ENCODE measurements at regions not wholly inside any gene's neighbourhood (a gene's known extent, or its start where the extent isn't known, plus 50 kb on each side); places are given as distances from the start of the nearest gene placed in this dataset.
"Not testable (repeated sequence)": the region's sequence is repeated elsewhere in the genome, so short reads cannot be mapped to it uniquely, and the experiment has no call there.

- no peak for DNase-seq
- intact Hi-C loops (cut with DNase I): no loop called here
- ATAC-seq (ENCODE audit: poor library complexity): no peak
Observed at GRCh38 chr5:104345222-104346016, 782.8 kb upstream of the NUDT12 start.

- DNase-seq: no peak
- no peak for ATAC-seq (ENCODE audit: poor library complexity)
- intact Hi-C loops (cut with DNase I): no loop called here
Observed at GRCh38 chr5:104344809-104345208, 782.2 kb upstream of the NUDT12 start.

- intact Hi-C loops (cut with DNase I): no loop called here
- DNase-seq (no peak), ATAC-seq (ENCODE audit: poor library complexity) (no peak)
Observed at GRCh38 chr5:104327801-104328200, 765.2 kb upstream of the NUDT12 start.

- ATAC-seq (ENCODE audit: poor library complexity) (no peak), DNase-seq (no peak)
- intact Hi-C loops (cut with DNase I): no loop called here
Observed at GRCh38 chr5:104326966-104327365, 764.4 kb upstream of the NUDT12 start.

GRCh38 chr5:104325356-104325755 is 762.8 kb upstream of the NUDT12 start:
- no peak for ATAC-seq (ENCODE audit: poor library complexity)
- no peak for DNase-seq
- intact Hi-C loops (cut with DNase I): no loop called here

- ATAC-seq (ENCODE audit: poor library complexity); DNase-seq; intact Hi-C loops (cut with DNase I): not testable (repeated sequence)
Observed at GRCh38 chr5:104316676-104317075, 754.1 kb upstream of the NUDT12 start.

- DNase-seq (no peak), ATAC-seq (ENCODE audit: poor library complexity) (no peak)
- intact Hi-C loops (cut with DNase I): no loop called here
Observed at GRCh38 chr5:104312481-104312880, 749.9 kb upstream of the NUDT12 start.

GRCh38 chr5:104305602-104306001 is 743.0 kb upstream of the NUDT12 start:
- ATAC-seq (ENCODE audit: poor library complexity) (no peak), DNase-seq (no peak)
- intact Hi-C loops (cut with DNase I): no loop called here

DNA sequence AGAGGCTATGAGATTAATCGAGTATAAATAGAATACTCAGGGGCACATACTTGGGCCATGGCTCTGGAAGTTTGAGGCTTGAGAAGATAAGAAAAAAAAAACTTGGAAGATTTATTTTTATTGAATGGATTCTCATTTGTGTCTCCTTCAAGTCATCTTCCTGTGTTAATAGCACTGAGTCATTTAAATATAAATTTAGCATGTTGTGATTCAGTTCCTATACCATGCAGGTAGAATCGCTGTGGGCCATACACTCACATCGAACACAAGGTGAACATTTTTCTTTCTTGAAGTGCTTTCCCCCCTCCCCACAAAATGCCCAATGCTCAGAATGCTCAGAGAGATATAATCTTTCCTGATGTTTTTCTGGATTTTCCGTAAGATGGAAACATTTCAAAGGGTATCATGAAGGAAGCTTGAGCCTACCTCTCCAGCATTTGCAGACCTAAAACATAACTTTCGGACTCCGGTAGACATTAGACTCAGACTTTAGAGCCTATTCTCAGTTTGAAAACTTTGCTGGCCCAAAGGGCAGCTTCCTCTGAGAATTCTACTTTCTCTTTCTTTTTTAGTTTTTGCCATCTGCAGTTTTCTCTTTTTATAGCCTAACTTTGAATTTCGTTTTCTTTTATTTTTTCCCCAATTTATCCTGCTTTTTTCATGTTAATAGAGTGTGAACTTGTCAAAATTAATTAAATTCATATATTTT is 737.6 kb upstream of the NUDT12 start:
- ATAC-seq (ENCODE audit: poor library complexity) (no peak), DNase-seq (no peak)
- intact Hi-C loops (cut with DNase I): no loop called here

DNA sequence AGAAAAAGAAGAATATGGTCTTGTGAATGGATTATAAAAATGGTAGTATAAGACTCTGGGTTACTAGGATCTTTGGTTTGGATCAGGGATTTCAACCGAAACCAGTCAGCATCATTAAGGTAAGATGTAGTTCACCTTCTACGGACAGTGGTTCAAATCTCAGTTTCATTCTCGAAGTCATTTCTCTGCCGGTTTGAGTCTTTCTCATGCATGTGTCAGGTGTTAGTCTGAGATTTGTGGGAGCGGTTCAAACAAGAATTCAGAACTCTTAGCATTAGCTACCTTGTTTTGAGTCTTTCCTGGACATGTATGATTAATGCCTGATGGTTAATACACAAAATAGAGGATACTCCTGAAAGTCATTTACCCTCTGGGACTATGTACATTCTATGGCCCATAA is 735.9 kb upstream of the NUDT12 start:
- ATAC-seq (ENCODE audit: poor library complexity) (no peak), DNase-seq (no peak)
- intact Hi-C loops (cut with DNase I): no loop called here

DNA sequence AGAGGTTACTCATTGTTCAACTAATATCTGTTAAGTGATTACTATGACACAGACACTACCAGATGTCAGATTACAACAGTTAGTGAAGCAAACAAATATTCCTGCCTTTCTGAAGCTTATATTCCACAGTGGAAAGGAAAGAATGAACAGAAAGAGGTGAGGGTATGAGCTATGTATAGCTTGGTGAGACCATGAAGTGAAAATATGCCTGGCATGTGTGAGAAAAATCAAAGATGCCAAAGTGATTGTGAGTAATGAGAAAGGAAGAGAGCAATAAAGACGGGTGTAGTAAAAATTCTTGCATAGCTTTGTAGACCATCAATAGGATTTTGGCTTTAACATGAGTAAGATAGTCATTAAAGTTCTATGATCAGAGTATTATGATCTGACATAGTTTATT is 734.5 kb upstream of the NUDT12 start:
- intact Hi-C loops (cut with DNase I): no loop called here
- no peak for DNase-seq
- no peak for ATAC-seq (ENCODE audit: poor library complexity)

DNA sequence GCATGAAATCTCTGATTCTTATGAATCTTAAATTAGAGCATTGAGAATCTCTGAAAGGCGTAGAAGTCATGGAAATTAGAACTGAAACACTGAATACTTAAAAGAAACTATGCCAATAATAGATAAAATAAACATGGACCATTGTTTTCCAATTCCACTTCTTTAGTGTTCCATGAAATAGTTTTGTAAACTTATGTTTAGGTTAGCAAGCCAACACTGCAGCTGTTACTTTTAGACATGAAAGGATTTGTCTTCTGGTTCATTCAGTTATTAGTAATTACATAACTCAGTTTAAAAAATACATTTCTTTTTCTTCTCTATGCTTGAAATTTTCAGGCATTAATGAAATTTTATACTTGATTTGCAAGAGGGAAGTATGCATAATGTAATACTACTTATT is 733.4 kb upstream of the NUDT12 start:
- DNase-seq: no peak
- no peak for ATAC-seq (ENCODE audit: poor library complexity)
- intact Hi-C loops (cut with DNase I): no loop called here

DNA sequence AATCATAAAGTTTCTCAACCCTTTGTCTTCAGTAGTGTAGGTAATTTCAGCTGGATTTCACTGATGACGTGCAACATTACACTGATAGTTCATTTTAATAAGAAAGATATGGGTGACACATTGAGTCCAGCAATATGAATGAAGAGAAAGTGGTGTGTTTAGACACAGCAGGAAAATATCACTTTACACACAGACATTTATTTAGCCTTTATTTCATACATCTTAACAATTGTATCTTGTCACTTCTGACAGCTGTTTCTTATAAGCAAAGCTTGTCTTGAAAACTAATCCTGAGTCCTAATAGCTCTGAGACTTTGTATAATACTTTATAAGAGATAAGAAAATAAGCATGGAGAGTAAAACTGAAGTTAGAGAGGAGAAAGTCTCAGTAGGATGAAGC is 720.5 kb upstream of the NUDT12 start:
- DNase-seq (no peak), ATAC-seq (ENCODE audit: poor library complexity) (no peak)
- intact Hi-C loops (cut with DNase I): no loop called here

DNA sequence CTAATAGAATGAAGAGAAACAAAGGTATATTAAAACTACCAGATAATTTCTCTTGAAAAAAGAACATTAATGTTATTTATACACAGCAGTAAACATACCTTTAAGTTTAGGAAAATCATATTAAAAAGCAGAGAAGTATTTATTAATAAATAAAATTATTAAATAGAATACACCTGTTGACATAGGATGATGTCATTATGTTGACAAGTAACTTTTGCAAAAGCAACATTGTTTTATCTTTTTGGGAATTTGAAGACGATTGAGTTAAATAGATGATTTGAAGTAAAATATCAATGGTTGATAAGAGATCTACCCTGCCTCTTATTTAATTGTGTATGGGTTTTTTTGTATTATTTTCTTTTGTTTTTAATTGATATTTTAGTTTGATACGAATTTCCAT is 711.1 kb upstream of the NUDT12 start:
- no peak for DNase-seq
- intact Hi-C loops (cut with DNase I): no loop called here
- ATAC-seq (ENCODE audit: poor library complexity): no peak

GRCh38 chr5:104267320-104268015 is 704.9 kb upstream of the NUDT12 start:
- ATAC-seq (ENCODE audit: poor library complexity) (no peak), DNase-seq (no peak)
- intact Hi-C loops (cut with DNase I): no loop called here

DNA sequence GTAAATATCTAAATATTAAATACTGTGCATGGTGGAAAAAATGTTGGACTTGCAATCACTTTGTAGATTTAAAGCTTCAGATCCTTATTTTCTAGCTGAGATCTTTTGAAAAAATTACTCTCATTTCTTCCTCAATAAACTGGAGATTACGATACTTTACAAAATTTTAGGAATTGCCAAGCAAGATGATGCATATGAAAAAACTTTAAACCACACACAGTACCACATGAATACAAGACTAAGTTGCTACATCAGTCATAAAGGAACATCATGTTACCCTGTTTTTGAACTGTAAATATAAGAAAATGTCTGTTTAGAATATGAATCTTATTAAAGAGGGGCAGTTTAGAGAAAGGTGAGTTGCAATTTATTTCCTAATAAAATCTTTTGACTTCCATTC is 703.6 kb upstream of the NUDT12 start:
- DNase-seq (no peak), ATAC-seq (ENCODE audit: poor library complexity) (no peak)
- intact Hi-C loops (cut with DNase I): no loop called here

DNA sequence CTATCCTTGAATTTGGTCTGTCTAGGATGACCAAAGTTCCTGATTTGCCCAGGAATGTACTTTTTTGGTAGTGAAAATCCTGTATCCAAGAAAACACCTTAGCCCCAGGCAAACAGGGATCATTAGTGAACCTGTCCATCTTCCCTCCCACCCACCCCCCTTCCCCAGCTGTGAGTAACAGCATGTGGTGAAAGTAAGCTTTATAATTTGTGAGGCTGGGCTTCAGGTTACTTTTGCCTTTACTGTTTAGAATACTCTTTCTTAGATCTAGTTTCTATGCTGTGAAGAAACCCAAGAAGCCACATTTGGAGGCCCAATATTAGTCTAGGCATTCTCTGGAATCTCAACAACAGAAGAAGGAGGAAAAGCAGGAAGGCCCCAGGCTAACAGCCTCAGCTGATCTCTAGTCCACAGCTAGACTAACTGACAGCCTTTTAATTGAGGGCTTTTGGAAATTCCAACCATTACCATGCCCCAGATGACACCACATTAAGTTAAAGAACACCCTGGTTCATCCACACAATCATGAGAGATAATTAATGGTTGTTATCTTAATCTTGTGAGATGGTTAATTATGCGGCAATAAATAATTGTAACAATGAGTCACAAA is 703.0 kb upstream of the NUDT12 start:
- ATAC-seq (ENCODE audit: poor library complexity) (no peak), DNase-seq (no peak)
- intact Hi-C loops (cut with DNase I): no loop called here

GRCh38 chr5:104247260-104247659 is 684.7 kb upstream of the NUDT12 start:
- intact Hi-C loops (cut with DNase I): no loop called here
- DNase-seq: no peak
- no peak for ATAC-seq (ENCODE audit: poor library complexity)

DNA sequence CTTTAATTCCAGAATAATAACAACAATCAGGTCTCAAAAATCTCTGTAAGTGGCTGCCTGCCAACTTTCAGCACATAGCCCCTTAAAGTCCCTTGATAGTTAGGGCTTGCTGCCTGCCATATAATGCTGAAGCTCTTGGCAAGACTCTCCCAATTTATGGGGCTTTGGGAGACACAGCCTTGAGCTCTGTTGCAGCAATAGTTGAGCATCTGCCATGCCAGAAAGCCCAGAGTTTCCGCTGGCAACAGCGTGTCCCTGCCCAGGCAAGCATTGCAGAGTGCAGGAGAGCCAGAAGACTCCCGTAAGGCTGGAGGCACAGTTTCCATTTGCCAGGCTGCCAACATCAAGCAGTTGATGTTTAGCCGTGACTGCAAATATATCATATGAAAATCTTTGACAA is 678.5 kb upstream of the NUDT12 start:
- intact Hi-C loops (cut with DNase I): no loop called here
- no peak for DNase-seq
- no peak for ATAC-seq (ENCODE audit: poor library complexity)

- intact Hi-C loops (cut with DNase I): no loop called here
- no peak for ATAC-seq (ENCODE audit: poor library complexity)
Observed at GRCh38 chr5:104237586-104237985, 675.0 kb upstream of the NUDT12 start.

More at GRCh38 chr5:104237586-104237985, 675.0 kb upstream of the NUDT12 start:
- no peak for DNase-seq

Measured in Right ventricle myocardium superior (tissue), 1 donor.